ENCODE measurements at regions not wholly inside any gene's neighbourhood (a gene's known extent, or its start where the extent isn't known, plus 50 kb on each side); places are given as distances from the start of the nearest gene placed in this dataset.

GRCh38 chr19:31502536-31503170, 153.4 kb upstream of the TSHZ3 start:
- no peak for ATAC-seq

DNA sequence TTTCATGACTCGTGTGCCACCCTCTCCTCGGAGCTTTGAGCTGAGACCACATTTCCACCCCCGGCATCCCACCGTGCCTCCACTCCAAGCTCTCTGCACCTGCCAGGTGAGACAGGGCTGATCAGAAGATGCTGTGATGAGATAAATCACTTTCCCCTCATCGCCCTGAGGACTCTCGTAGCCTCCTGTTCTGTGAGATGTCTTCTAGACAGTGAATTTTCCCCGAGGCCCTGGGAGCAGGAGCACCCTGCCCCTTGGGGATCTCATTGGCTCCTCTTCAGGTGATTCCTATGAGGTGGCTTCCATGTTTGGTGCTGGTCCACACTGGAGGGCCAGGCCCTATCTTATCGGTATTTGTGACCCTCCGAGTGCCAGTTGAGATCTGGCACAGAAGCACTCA, 154.0 kb upstream of the TSHZ3 start:
- ATAC-seq: no peak

DNA sequence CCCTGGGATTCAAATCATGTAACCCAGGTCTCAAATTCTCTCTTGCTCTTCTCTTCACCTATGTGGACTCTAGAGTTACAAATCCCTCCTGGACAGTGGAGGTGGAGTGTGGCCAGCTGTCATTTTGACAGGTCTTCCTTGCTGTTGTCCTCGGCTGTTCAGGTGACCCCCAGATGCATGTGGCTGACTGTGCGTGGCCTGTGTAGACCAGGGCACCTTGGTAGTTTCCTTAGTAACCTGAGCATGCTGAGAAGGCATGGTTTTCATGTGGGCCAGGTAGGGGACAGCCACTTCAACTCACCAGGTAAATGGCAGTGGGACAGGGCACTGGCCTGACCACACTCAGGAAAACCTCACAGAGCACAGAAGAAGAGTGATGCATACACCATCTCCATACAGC, 155.0 kb upstream of the TSHZ3 start:
- ATAC-seq: no peak

GRCh38 chr19:31505596-31505910, 156.3 kb upstream of the TSHZ3 start:
- no peak for ATAC-seq

DNA sequence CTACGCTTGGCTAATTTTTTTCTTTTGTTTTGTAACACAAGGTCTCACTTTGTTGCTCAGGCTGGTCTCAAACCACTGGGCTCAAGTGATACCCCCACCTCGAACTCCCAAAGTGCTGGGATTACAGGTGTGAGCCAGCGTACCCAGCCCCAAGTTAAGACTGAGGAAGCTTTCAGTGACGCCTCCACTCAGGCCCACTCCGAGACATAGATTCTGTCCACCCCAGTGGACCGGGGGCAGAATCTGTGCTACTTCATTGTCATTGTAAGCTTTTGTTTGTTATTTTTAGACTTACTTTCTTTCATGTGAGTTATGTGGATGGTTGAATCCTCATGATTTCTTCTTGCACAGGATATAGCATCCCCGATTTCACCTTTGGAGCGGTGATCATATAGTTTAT, 156.9 kb upstream of the TSHZ3 start:
- no peak for ATAC-seq

GRCh38 chr19:31510635-31511034, 161.4 kb upstream of the TSHZ3 start:
- ATAC-seq: no peak

DNA sequence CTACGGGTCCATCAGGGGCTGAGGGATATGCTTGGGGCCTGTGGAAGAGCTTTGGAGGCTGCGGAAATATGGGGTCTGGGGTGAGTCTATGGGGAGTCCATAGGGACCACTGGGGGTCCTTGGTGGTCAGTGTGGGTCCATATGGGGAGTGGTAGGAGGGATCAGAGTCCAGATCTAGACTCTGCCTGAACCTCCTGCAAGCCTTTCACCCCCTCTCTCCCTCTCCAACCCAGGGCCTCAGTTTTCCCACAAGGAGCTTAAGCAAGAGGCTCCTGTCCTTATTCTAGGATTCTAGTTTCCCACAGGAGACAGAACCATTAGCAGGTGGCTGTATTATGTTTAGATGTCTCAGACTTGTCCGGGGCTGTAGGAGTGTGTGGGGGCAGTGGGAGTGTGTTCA, 161.9 kb upstream of the TSHZ3 start:
- ATAC-seq: no peak

GRCh38 chr19:31511696-31512095, 162.5 kb upstream of the TSHZ3 start:
- no peak for ATAC-seq

- ATAC-seq: no peak
Measured at GRCh38 chr19:31512181-31512970, 163.1 kb upstream of the TSHZ3 start.

DNA sequence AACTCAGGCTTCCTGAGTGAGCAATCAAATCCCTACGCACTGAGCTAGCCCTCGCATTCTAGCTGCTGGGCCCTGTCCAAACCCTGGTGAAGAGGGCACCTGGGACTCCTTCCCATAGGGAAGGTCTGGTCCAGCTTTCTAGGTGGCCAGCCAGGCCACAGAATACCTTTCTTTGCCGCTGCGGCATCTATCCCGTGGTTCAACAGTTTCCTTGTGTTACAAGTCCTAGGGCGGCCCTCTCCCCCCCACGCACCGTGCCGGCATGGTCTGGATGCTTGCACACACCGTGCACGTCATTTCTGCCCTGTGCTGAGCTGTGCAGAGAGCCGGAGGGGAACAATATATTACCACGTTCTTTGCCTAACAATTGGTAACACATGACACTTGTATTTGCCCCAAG, 164.6 kb upstream of the TSHZ3 start:
- ATAC-seq: no peak

- ATAC-seq: no peak
Measured at GRCh38 chr19:31515931-31516330, 166.7 kb upstream of the TSHZ3 start.

DNA sequence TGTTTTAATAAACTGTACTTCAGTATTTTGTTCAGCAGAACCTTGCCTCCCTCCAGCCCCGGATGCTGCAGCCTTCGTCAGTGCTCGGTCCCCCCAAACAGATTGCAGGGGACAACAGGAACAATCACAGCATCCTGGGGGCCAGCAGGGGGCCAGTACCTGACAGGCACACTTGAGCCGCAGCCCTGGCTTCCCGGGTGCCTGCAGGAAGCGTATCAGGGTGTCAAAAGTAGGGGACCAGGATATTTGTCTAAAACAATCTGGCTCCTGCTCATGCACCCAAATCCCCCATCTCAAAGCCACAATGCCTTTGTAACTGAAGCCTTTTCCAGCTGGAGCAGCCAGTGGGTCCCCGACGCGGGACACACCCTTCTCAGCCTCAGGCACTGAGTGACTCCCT, 167.5 kb upstream of the TSHZ3 start:
- ATAC-seq: no peak

DNA sequence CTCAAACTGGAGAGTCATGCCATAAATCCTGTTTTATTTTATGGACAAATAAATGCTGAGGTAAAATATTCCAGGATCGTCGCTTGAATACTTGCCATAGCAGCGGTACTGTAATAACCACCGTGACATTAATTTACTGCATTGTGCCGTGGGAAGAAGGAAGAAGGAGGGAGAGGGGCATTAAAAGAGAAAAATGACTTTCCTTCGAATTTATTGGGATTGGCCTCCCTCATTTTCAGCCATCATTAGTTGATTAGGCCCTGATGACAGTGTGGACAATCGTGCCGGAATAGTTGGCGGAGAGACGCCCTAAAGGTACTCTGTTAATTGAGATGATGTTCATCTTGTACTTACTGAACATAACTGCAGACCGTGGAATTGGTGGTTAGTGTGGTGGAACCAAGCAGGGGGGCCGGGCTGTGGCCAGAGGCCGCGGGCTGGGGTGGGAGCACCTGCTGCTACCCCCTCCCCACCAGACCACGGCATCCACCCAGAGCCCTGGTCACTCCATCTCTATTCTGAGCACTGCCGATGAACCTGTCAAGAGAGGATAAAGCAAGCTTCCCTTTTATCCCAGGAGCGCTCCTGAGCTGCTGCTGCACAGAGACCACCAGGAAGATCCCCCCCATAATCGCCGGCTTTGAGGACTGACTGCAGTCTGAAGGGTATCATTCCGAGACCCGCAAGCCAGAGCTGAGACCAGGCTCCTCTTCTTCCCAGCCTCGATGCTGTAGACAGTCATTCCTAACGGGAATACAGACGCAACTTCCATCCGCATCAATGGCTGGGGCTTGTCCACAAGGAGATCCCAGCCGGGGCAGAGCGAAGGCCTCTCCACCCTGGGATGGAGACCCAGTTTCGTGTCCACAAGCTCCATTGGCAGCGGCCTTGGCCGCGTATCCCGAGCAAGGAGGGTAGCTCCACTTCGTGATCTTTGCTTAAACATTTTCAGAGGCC, 168.3 kb upstream of the TSHZ3 start:
- ATAC-seq: no peak

- ATAC-seq: no peak
Measured at GRCh38 chr19:31518216-31519020, 169.2 kb upstream of the TSHZ3 start.

GRCh38 chr19:31519256-31519655, 170.0 kb upstream of the TSHZ3 start:
- ATAC-seq: no peak

GRCh38 chr19:31519908-31520307, 170.7 kb upstream of the TSHZ3 start:
- ATAC-seq: no peak

GRCh38 chr19:31520633-31521032, 171.4 kb upstream of the TSHZ3 start:
- ATAC-seq: no peak

DNA sequence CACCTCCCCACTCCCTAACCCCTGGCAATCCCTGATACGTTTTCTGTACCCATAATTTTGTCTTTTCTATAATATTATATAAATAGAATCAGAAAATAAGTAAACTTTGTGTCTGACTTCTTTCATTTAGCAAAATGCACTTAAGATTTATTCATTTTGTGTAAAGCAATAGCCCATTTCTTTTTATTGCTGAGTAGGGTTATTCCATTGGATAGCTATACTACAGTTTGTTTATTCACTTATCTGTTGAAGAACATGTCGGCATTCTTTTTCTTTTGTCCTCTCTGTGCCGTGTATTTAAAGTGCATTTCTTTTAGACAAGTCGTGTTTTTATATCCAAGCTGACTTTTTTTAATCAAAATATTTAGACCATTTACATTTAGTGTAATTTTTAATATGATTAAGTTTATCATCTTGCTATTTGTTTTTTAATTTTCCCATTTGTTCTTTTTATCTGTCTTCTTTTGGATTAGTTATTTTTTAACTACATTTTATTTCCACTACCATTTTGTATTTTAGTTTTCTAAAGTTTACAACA, 176.4 kb upstream of the TSHZ3 start:
- ATAC-seq: no peak

- no peak for ATAC-seq
Measured at GRCh38 chr19:31527443-31527842, 178.2 kb upstream of the TSHZ3 start.

DNA sequence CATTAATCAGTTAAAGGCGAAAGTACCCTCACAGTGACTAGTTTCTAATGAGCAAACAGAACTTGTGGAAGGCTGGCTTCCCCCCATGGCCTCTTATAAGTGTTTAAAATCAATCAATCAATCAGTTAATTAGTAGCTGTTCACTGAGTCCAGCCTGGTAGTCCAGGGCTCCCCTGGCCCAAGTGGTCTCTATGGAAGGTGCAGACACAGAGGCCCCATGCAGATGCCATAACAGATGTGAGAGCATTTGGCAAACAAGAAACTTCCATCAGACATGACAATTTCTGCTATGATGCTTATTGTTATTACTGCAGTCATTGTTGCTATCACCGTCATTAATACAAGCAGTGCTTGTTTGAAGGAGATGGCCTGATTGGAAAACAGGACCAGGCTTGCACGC, 179.0 kb upstream of the TSHZ3 start:
- ATAC-seq: no peak

GRCh38 chr19:31529121-31529520, 179.9 kb upstream of the TSHZ3 start:
- no peak for ATAC-seq

GRCh38 chr19:31530781-31531180, 181.5 kb upstream of the TSHZ3 start:
- no peak for ATAC-seq

Measured in esophagus mucosa (tissue), 1 donor.